NCI-H187 (cell line): ENCODE measurements at regions not wholly inside any gene's neighbourhood (a gene's known extent, or its start where the extent isn't known, plus 50 kb on each side); places are given as distances from the start of the nearest gene placed in this dataset.
"Not testable (repeated sequence)": the region's sequence is repeated elsewhere in the genome, so short reads cannot be mapped to it uniquely, and the experiment has no call there.

Experiments used
- DNase-seq, 2 experiments: peaks; one replicate each; lab custom pipeline; 2025; lab: John Stamatoyannopoulos, UW

- DNase-seq, result no peak
These were observed 802.8 kb downstream of the NR2F1-AS1 start for GRCh38 chr5:92778261-92778660.

DNA sequence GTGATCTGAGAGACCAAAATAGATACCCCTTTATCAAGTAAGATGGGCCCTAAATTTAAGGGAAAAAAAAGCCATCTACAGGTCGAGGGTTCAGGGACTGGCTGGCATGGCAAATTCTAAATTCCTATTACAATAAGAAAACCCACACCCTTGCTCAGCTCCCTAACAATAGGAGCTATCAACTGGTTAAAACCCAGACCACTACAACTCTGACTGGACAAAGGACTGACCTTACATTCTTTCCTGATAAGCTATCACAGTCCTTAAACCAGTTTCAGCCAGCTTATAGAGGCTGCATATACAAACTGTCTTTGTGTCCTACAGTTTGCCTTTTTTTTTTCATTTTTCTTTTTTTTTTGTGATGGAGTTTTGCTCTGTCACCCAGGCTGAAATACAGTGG lies 803.6 kb downstream of the NR2F1-AS1 start:
- no peak for DNase-seq

DNA sequence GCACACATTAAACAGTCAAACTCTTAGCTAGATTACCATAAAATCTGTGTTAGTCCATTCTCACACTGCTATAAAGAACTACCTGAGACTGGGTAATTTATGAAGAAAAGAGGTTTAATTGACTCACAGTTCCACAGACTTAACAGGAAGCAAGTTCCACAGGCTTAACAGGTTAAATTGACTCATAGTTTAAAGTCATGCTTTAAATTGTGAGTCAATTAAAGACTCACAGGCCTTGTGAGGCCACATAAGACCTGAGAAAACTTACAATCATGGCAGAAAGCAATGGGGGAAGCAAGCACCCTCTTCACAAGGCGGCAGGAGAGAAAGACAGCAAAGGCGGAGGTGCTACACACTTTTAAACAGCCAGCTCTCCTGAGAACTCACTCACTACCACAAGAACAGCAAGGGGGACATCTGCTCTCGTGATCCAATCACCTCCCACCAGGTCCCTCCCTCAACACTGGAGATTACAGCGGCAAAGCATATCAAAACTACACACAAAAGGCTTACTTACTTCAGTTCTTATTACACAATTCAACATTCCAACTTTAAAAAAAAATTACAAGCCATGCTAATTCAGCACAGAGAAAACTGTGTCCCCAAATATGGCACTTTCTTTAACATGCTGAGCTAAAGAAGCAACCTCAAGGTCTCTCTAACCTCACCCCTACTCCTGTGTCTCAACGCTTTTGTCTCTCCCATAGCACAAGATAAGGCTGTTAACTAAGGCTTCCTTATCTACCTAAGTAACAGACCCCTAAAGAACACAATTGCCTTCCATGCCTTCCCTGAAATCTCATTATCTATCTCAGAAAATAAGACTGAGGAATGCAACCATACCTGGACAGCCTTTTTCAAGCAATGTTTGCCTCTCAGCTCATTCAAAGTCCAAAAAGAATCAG lies 805.1 kb downstream of the NR2F1-AS1 start:
- no peak for DNase-seq

- DNase-seq, result no peak
These were observed 811.0 kb downstream of the NR2F1-AS1 start for GRCh38 chr5:92769978-92770377.

DNA sequence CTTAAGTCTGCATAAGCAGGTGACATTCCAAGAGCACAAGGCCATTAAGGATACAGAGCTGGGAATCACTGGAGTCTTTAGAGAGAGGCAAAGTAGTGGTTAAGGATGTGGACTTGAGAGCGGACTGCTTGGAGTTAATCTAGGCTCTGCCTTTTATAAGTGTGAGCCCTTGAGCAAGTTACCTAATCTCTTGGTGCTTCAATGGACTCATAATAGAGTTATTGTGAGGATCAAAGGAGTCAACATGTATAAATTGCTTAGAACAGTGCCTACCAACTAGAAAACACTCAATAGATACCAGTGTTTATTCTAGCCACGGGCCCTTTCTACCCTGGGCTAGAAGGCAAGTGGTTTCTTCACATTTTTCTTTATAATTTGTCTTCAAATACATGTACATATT lies 819.4 kb downstream of the NR2F1-AS1 start:
- DNase-seq, result no peak

DNA sequence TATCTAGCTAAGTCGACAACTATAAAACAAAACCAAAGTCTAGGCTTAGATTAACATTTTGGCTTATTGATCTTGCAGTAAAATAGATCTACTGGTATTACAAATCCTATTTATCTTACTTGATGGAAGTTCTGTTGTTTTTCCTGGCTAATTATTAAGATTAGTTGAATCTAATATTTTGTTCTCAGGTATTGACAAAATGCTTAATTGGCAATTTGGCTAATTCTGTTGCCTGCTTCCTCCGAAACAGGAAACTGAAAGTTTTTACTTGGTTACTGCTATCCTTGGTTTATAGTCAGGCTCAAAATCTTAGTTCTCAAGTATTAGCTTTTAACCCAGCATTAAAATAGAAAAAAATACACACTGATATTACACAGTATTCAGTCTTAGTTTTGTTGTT lies 820.5 kb downstream of the NR2F1-AS1 start:
- no peak for DNase-seq

GRCh38 chr5:92758552-92758951 lies 822.5 kb downstream of the NR2F1-AS1 start:
- DNase-seq, result no peak

GRCh38 chr5:92749943-92750342 lies 831.1 kb downstream of the NR2F1-AS1 start:
- no peak for DNase-seq

DNA sequence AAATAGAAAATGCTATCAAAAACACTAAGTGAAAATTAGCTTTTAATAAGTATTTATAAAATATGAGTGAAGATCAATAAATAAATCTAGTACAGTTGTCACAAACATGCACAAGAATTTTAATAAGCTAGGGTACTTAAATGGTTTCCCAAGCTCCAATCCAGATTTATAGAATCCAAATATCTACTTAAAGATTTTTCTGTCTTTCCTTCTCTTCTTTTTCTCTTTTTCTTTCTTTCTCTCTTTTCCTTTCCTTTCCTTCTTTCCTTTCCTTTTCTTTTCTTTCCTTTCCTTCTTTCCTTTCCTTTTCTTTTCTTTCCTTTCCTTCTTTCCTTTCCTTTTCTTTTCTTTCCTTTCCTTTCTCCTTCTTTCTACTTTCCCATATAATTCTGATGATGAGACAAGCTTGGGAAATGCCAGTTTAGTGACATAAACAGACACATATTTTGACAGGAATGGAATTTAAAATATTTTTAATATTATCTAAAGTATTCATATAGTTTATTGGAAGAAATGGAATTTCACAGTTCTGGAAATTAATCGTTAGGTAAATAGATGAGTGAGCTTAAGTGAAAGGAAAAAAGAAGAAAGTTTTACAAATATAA lies 832.8 kb downstream of the NR2F1-AS1 start:
- no peak for DNase-seq

DNA sequence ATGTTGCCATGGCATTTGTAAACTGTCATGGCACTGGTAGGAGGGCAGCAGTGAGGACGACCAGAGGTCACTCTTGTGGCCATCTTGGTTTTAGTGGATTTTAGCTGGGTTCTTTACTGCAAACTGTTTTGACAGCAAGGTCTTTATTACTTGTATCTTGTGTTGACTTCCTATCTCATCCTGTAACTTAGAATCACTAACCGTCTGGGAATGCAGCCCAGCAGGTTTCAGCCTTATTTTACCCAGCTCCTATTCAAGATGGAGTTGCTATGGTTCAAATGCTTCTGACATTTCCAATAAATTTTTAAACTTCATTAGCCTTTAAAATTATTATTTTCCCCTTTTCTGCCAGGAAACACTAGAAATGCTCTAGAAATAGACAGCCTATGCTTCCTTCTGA lies 839.1 kb downstream of the NR2F1-AS1 start:
- DNase-seq, result no peak

- no peak for DNase-seq
These were observed 846.6 kb downstream of the NR2F1-AS1 start for GRCh38 chr5:92734211-92734940.

- no peak for DNase-seq
These were observed 850.5 kb downstream of the NR2F1-AS1 start for GRCh38 chr5:92730486-92730885.

DNA sequence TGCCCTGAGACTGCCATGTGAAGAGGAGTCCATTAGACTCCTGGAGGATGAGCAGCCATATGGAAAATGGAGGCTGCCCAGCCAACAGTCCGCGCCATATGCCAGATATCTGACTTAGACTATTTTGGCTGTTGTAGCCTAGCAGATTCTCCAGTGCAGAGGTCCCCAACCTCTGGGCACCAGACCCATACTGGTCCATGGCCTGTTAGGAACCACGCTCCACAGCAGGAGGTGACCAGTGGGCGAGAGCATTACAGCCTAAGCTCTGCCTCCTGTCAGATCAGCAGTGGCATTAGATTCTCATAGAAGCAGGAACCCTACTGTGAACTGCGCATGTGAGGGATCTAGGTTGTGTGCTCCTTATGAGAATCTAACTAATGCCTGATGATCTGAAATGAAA lies 851.9 kb downstream of the NR2F1-AS1 start:
- DNase-seq, result no peak

DNA sequence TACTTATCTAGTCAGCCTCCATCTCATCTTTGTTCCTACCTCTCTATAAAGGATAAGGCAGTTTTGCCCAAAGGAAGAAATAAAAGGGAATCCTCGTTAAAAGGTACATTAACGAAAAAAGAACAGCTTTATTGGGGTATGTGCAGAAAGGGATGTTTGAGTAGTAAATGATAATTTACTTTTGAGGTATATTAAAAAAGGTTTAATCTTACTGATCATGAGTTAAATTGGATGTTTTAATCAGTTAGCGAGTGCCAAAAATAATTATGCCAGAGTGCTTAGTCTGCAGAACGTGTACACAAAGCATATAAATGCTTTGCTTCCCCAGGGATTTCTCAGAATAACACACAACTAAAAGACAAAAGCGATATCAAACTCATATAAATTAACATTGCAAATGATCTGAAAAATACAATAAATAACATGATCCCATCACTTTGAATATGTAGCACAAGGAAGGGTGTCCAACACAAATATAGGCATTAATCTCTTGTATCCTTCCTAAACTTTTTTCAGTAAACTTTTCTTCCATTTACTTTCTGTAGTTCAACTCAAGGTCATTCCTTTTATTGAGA lies 865.0 kb downstream of the NR2F1-AS1 start:
- no peak for DNase-seq

DNA sequence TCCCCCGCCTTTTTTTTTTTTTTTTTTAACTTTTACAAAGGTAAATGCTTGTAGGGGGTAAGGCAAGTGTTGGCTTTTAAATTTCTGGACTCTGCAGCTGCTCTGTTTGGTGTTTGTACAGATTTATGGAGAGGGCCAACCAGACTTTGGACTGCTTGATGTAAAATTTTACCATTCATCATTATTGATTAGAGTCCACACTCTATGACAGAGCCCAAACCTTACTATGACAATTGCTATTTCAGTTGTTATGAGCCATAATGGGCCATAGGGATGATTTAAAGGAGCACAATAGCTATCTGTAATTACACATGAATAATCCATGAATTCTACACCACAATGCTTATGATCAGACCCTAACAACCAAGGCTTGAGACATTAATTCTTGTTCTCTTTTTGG lies 867.2 kb downstream of the NR2F1-AS1 start:
- no peak for DNase-seq

DNA sequence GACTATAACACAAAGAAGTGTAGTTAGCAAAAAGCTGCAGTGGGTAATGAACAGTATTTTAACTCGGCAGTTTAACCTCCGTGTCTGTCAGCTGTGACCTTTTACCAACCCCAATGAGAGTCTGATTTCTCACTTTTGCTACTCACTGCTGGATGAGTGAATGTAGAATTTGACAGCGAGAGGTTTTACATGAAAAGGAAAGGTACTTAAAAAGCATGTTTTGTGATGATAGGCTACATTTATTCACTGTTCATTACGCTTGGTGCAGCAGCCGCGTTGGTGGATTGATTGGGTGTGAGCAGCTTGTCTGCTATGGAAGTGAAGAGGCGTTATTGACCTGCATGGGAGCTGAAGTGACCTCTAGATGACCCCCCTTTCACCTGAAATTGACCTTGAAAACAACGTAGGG lies 867.7 kb downstream of the NR2F1-AS1 start:
- no peak for DNase-seq

DNA sequence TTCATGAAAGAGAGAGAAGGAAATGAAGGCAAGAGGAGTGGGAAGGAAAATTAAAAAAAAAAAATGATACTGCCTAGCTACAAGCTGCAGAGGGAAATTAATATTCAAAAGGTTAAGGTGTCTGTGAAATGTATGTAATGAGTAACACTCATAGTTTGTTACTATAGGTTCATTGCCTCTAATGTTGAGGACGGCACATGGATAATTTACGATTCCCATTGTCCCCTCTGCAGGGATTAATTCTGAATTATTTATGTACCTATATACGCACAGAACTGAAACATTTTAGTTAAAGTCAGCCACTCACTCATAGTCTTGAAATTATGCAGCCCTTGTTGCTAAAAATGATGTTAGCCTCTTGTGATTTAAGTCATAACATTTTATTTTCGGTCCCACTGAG lies 869.1 kb downstream of the NR2F1-AS1 start:
- DNase-seq, result no peak

- DNase-seq, result no peak
These were observed 876.4 kb downstream of the NR2F1-AS1 start for GRCh38 chr5:92704590-92704989.

DNA sequence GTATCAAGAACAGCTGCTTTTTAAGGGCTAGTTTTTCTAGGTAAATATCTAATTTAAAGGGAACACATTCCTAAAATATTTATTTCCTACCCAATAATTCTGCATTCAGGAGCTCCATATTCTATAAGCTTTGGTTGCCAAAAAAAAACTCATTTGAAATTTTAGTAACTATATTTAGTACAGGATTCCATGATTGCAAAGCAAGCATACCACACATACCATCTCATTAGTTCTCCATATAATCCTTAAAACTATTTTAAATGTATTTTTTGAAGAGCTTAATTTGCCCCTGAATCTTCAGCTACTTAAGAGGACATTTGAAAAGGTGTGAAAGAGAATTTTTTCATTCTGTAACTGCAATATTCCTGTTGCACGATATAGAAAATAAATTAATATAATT lies 877.0 kb downstream of the NR2F1-AS1 start:
- no peak for DNase-seq

- no peak for DNase-seq
These were observed 885.7 kb downstream of the NR2F1-AS1 start for GRCh38 chr5:92695123-92696003.

GRCh38 chr5:92694067-92694466 lies 887.0 kb downstream of the NR2F1-AS1 start:
- DNase-seq, result no peak

- DNase-seq, result not testable (repeated sequence)
These were observed 889.1 kb downstream of the NR2F1-AS1 start for GRCh38 chr5:92691955-92692354.
